ENCODE measurements at regions not wholly inside any gene's neighbourhood (a gene's known extent, or its start where the extent isn't known, plus 50 kb on each side); places are given as distances from the start of the nearest gene placed in this dataset.

DNA sequence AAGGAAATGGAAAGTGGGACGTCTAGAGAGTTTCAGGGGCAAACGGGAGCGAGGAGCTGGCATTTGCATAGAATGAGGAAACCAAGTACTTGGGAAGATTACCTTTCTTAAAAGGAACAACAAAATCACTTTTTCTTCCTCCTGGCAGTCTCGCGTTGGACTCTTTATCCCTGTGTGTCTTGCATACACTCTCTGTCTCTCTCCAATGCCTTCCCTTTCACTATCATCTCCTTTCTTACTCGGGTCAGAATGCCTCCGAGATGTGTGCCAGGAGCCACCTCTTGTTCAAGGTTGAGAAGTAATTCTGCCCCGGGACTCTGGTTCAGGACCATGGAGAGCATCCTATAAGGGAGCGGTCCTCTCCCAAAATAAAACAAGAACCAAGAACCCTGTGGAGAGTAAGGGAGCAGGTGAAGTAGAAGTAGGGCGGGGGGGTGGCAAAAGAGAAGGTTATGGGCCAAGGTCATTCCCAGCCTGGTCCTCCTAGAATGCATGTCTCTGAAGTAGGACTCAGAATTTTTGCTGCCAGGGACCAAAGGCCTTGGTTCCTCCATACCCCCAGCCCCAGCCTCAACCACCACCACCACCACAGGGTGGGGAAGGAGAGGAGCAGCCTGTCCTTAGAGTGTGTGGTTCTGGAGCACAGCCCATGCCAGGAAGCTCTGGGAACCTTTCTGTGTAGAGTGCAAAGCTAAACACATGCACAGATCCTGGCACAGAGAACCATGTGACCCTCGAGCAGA lies 72.1 kb upstream of the ARAP3 start (continued):
- TF ChIP-seq GTF2F1 (IDR thresholded peaks at IDR 0.05; ENCODE audit: borderline replicate concordance, low read depth, low read length) (no peak), SIRT6 (IDR thresholded peaks at IDR 0.05; ENCODE audit: low read length) (no peak), EP300 (IDR thresholded peaks at IDR 0.05; ENCODE audit: borderline replicate concordance in 1 of 2, low read depth in 2 of 2, low read length in 2 of 2) (no peak), RFX5 (IDR thresholded peaks at IDR 0.05; ENCODE audit: borderline replicate concordance, low read depth, low read length) (no peak), SIX5 (IDR thresholded peaks at IDR 0.05; ENCODE audit: low read depth, low read length) (no peak), SP1 (IDR thresholded peaks at IDR 0.05; ENCODE audit: low read depth, low read length) (no peak), NANOG (IDR thresholded peaks at IDR 0.05; ENCODE audit: insufficient read depth, low read depth, low read length, poor library complexity, severe bottlenecking) (no peak)
- TF ChIP-seq, protein P1, sequence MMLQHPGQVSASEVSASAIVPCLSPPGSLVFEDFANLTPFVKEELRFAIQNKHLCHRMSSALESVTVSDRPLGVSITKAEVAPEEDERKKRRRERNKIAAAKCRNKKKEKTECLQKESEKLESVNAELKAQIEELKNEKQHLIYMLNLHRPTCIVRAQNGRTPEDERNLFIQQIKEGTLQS (IDR thresholded peaks at IDR 0.05; ENCODE audit: insufficient read depth, low read depth, low read length) = no peak
- TF ChIP-seq, protein P2, sequence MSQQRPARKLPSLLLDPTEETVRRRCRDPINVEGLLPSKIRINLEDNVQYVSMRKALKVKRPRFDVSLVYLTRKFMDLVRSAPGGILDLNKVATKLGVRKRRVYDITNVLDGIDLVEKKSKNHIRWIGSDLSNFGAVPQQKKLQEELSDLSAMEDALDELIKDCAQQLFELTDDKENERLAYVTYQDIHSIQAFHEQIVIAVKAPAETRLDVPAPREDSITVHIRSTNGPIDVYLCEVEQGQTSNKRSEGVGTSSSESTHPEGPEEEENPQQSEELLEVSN (IDR thresholded peaks at IDR 0.05) = no peak

Data from H1 (cell line).